ENCODE measurements at regions not wholly inside any gene's neighbourhood (a gene's known extent, or its start where the extent isn't known, plus 50 kb on each side); places are given as distances from the start of the nearest gene placed in this dataset.
A peak's percentile ranks its signal among the peaks of the same experiment; 100 is the strongest.

DNA sequence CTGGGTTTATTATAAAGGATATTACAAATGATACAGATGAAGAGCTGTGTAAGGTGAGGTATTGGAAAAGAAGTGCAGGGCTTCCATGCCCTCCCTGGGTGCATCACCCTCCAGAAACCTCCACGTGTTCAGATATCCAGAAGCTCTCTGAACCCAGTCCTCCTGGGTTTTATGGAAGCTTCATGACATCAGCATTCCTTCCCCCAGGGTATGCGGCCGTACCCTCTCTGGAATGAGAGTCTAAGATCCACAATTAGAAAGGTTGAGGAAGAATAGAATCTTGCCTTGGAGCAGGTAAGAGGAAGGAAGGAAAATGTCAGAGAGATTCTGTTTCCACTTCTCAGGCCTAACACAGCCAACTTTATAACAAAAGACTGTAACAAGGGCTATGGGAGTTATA lies 208.2 kb upstream of the DCC start:
- peak overlapping the region; percentile 64 for H4K91ac ChIP-seq (ENCODE audit: insufficient read length, low read depth, low read length)
- no peak overlapping the region for H3T11ph ChIP-seq (ENCODE audit: low read length)
- H3K79me2 ChIP-seq (ENCODE audit: insufficient read depth, low read length) = no peaks in the 10 kb centered on the region
- H2BK20ac ChIP-seq (ENCODE audit: low read depth, low read length, poor library complexity, severe bottlenecking) = no peak overlapping the region
- no peaks in the 10 kb centered on the region for H4K20me1 ChIP-seq (ENCODE audit: control insufficient read depth, insufficient read depth, insufficient read length)
- no peak for TF ChIP-seq CTCF (conservative IDR thresholded peaks at IDR 0.05)
- H3K27me3 ChIP-seq (ENCODE audit: insufficient read depth, low read length) = no peaks in the 10 kb centered on the region
- H3K23ac ChIP-seq (ENCODE audit: insufficient read length, low read depth, low read length) = no peak overlapping the region
- H4K5ac ChIP-seq (ENCODE audit: insufficient read length, low read depth, low read length) = no peak overlapping the region
- Mint-ChIP-seq H3K4me1 (no peaks in the 10 kb centered on the region), H3K27ac (no peak overlapping the region), H3K36me3 (ENCODE audit: insufficient read depth in 1 of 3, low read depth in 3 of 3) (peaks cover 5 to 8% (median 6%) of the 10 kb centered on the region in 3 experiments; a peak in 6 of 7 replicates), H3K4me3 (no peak overlapping the region), H3K27me3 (ENCODE audit: low read depth) (no peaks in the 10 kb centered on the region), H3K9me3 (peaks cover 11 to 19% of the 10 kb centered on the region in 2 experiments)
- no peak for DNase-seq
- no peak overlapping the region for H3K4me2 ChIP-seq (ENCODE audit: insufficient read depth, insufficient read length, low read length)
- no peak overlapping the region for H3K14ac ChIP-seq (ENCODE audit: insufficient read depth, low read length)
- H3K9me3 ChIP-seq (ENCODE audit: control insufficient read depth, low read depth, low read length) = no peaks in the 10 kb centered on the region
- H3K23me2 ChIP-seq (ENCODE audit: insufficient read length, low read depth, low read length, poor library complexity, severe bottlenecking) = no peaks in the 10 kb centered on the region
- no peaks in the 10 kb centered on the region for H3K4me1 ChIP-seq (ENCODE audit: insufficient read depth, low read length)
- no peak overlapping the region for H2BK15ac ChIP-seq (ENCODE audit: low read depth, low read length)
- H2BK5ac ChIP-seq (ENCODE audit: insufficient read length, low read length) = no peak overlapping the region
- no peak overlapping the region for H3K27ac ChIP-seq (ENCODE audit: insufficient read length, low read depth, low read length)
- no peak overlapping the region for H2BK12ac ChIP-seq (ENCODE audit: insufficient read length, low read depth, low read length)
- H3K9ac ChIP-seq (ENCODE audit: extremely low read depth, insufficient read length, low read length) = no peak overlapping the region
- H2BK120ac ChIP-seq (ENCODE audit: low read depth, low read length, poor library complexity, severe bottlenecking) = no peak overlapping the region
- no peak overlapping the region for H3K4ac ChIP-seq (ENCODE audit: low read depth, low read length)
- no peak overlapping the region for H2AFZ ChIP-seq (ENCODE audit: low read length)
- no CpG with 5 or more reads among the region's 3 CpGs for WGBS (ENCODE audit: extremely low coverage, insufficient read length, low lambda C conversion rate)
- no peak overlapping the region for H4K8ac ChIP-seq (replicated peaks; ENCODE audit: insufficient read length, low read depth, low read length)
- no peak overlapping the region for H3K18ac ChIP-seq (ENCODE audit: insufficient read length, low read depth, low read length)
- H2AK5ac ChIP-seq (ENCODE audit: insufficient read length, low read length) = no peak overlapping the region
- no peak overlapping the region for H3K56ac ChIP-seq (ENCODE audit: insufficient read length, low read depth, low read length)
- no peaks in the 10 kb centered on the region for H3K79me1 ChIP-seq (ENCODE audit: insufficient read depth, low read depth, low read length, poor library complexity, severe bottlenecking)
